ENCODE measurements at regions not wholly inside any gene's neighbourhood (a gene's known extent, or its start where the extent isn't known, plus 50 kb on each side); places are given as distances from the start of the nearest gene placed in this dataset.

DNA sequence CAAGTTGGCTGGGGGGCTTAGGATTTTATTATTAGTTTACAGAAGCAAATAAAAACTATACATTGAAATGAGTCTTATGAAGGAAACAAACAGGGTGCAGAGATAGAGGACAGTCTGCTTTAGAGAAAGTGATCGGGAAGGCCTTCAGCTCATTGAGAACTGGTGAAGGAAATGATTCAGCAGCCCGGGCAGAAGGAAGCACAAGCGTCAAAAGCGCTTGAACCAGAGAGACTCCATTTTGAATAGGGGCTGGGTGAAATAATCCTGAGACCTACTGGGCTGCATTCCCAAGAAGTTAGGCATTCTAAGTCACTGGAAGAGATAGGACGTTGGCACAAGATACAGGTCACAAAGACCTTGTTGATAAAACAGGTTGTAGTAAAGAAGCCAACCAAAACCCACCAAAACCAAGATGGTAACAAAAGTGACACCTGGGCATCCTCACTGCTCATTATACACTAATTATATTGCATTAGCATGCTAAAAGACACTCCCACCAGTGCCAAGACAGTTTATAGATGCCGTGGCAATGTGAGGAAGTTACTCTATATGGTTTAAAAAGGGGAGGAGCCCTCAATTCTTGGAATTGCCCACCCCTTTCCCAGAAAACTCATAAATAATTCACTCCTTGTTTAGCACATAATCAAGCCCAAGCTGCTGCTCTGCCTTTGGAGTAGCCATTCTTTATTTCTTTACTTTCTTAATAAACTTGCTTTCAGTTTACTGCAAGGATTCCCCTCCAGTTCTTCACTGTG lies 83.1 kb upstream of the MPP7 start:
- Histone ChIP-seq H3K79me2 (ENCODE audit: control insufficient read depth, insufficient read depth, low read length) (no peaks in the 10 kb centered on the region), H3K4me1 (ENCODE audit: control insufficient read depth, insufficient read depth, low read length) (no peaks in the 10 kb centered on the region), H3K9me3 (replicated peaks; ENCODE audit: control insufficient read depth, insufficient read depth, low read length) (no peaks in the 10 kb centered on the region), H2AFZ (ENCODE audit: control insufficient read depth, low read depth, low read length) (no peak overlapping the region), H3K27ac (ENCODE audit: control insufficient read depth, insufficient read depth) (no peak overlapping the region), H3K36me3 (ENCODE audit: control insufficient read depth in 2 of 2, insufficient read depth in 2 of 2, low read length in 1 of 2) (no peaks in the 10 kb centered on the region), H3K4me2 (ENCODE audit: control insufficient read depth, insufficient read depth) (no peak overlapping the region), H4K20me1 (ENCODE audit: control insufficient read depth, insufficient read depth) (no peaks in the 10 kb centered on the region), H3K9ac (ENCODE audit: control insufficient read depth, insufficient read depth, low read length) (no peak overlapping the region), H3K27me3 (replicated peaks in 1 of 2; ENCODE audit: control insufficient read depth in 2 of 2, insufficient read depth in 2 of 2, low read length in 1 of 2) (no peaks in the 10 kb centered on the region), H3K4me3 (no peak overlapping the region)
- intact Hi-C loops (cut with micrococcal nuclease; ENCODE audit: unreplicated experiment) (no loop called here), in situ Hi-C loops (cut with MboI) (loop anchor here (10.0 to 25.0 kb wide), 2 partner anchors 649 to 831 kb away; partner anchors contain the start of gene MKX)
- ATAC-seq (no peak), DNase-seq (ENCODE audit: low read depth, low spot score) (no peak), FAIRE-seq (no peak)
- ChIA-PET SMC1A (ENCODE audit: uncharacterized antibody, unreplicated experiment) (interaction anchor here (1.6 to 1.8 kb wide), 2 partner anchors 55 to 135 kb away, joined by 3 to 5 read pairs; no protein-coding TSS in a partner anchor), CTCF (interaction anchor here (0.9 to 2.5 kb wide), 4 partner anchors 83 to 144 kb away, joined by 3 to 8 read pairs (median 4); partner anchors contain the start of gene MPP7), POLR2A (no interaction called here), RAD21 (ENCODE audit: unreplicated experiment) (interaction anchor here (0.7 kb wide), 1 partner anchor 53 kb away, joined by 3 read pairs; no protein-coding TSS in a partner anchor)
- BruUV-seq (replicated peaks): no TSS peak
- 50% methylated on average over 6 of the region's 6 CpGs for WGBS (ENCODE audit: insufficient coverage, insufficient replicate concordance, low lambda C conversion rate, missing lambda C conversion rate)
- TF ChIP-seq MEF2A (IDR thresholded peaks at IDR 0.05; ENCODE audit: insufficient read depth, low read depth, low read length): no peak
- no peak for TF ChIP-seq MTA2 (IDR thresholded peaks at IDR 0.05; ENCODE audit: low read depth)
- TF ChIP-seq SREBF1 (IDR thresholded peaks at IDR 0.05; ENCODE audit: low read length): no peak
- TF ChIP-seq SUZ12 (IDR thresholded peaks at IDR 0.05; ENCODE audit: unreplicated experiment): no peak
- TF ChIP-seq, protein P1, sequence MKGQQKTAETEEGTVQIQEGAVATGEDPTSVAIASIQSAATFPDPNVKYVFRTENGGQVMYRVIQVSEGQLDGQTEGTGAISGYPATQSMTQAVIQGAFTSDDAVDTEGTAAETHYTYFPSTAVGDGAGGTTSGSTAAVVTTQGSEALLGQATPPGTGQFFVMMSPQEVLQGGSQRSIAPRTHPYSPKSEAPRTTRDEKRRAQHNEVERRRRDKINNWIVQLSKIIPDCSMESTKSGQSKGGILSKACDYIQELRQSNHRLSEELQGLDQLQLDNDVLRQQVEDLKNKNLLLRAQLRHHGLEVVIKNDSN (IDR thresholded peaks at IDR 0.05; ENCODE audit: borderline replicate concordance, extremely low read length, insufficient read depth, low read depth, low read length): no peak
- TF ChIP-seq TCF7 (IDR thresholded peaks at IDR 0.05; ENCODE audit: borderline replicate concordance): no peak
- no peak for TF ChIP-seq MXI1 (IDR thresholded peaks at IDR 0.05; ENCODE audit: low read depth, low read length)
- TF ChIP-seq, protein P2, sequence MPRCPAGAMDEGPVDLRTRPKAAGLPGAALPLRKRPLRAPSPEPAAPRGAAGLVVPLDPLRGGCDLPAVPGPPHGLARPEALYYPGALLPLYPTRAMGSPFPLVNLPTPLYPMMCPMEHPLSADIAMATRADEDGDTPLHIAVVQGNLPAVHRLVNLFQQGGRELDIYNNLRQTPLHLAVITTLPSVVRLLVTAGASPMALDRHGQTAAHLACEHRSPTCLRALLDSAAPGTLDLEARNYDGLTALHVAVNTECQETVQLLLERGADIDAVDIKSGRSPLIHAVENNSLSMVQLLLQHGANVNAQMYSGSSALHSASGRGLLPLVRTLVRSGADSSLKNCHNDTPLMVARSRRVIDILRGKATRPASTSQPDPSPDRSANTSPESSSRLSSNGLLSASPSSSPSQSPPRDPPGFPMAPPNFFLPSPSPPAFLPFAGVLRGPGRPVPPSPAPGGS (IDR thresholded peaks at IDR 0.05; ENCODE audit: borderline replicate concordance, insufficient read depth, low read depth, low read length, poor library complexity, severe bottlenecking): no peak
- TF ChIP-seq SMARCA5 (IDR thresholded peaks at IDR 0.05): no peak
- TF ChIP-seq, protein P3, sequence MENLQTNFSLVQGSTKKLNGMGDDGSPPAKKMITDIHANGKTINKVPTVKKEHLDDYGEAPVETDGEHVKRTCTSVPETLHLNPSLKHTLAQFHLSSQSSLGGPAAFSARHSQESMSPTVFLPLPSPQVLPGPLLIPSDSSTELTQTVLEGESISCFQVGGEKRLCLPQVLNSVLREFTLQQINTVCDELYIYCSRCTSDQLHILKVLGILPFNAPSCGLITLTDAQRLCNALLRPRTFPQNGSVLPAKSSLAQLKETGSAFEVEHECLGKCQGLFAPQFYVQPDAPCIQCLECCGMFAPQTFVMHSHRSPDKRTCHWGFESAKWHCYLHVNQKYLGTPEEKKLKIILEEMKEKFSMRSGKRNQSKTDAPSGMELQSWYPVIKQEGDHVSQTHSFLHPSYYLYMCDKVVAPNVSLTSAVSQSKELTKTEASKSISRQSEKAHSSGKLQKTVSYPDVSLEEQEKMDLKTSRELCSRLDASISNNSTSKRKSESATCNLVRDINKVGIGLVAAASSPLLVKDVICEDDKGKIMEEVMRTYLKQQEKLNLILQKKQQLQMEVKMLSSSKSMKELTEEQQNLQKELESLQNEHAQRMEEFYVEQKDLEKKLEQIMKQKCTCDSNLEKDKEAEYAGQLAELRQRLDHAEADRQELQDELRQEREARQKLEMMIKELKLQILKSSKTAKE (IDR thresholded peaks at IDR 0.05; ENCODE audit: low read depth, poor library complexity, severe bottlenecking): no peak
- no peak for TF ChIP-seq FOS (IDR thresholded peaks at IDR 0.05; ENCODE audit: borderline replicate concordance, extremely low read depth, insufficient read length)
- no peak for TF ChIP-seq PML (IDR thresholded peaks at IDR 0.05; ENCODE audit: low read length)
- TF ChIP-seq, protein P4, sequence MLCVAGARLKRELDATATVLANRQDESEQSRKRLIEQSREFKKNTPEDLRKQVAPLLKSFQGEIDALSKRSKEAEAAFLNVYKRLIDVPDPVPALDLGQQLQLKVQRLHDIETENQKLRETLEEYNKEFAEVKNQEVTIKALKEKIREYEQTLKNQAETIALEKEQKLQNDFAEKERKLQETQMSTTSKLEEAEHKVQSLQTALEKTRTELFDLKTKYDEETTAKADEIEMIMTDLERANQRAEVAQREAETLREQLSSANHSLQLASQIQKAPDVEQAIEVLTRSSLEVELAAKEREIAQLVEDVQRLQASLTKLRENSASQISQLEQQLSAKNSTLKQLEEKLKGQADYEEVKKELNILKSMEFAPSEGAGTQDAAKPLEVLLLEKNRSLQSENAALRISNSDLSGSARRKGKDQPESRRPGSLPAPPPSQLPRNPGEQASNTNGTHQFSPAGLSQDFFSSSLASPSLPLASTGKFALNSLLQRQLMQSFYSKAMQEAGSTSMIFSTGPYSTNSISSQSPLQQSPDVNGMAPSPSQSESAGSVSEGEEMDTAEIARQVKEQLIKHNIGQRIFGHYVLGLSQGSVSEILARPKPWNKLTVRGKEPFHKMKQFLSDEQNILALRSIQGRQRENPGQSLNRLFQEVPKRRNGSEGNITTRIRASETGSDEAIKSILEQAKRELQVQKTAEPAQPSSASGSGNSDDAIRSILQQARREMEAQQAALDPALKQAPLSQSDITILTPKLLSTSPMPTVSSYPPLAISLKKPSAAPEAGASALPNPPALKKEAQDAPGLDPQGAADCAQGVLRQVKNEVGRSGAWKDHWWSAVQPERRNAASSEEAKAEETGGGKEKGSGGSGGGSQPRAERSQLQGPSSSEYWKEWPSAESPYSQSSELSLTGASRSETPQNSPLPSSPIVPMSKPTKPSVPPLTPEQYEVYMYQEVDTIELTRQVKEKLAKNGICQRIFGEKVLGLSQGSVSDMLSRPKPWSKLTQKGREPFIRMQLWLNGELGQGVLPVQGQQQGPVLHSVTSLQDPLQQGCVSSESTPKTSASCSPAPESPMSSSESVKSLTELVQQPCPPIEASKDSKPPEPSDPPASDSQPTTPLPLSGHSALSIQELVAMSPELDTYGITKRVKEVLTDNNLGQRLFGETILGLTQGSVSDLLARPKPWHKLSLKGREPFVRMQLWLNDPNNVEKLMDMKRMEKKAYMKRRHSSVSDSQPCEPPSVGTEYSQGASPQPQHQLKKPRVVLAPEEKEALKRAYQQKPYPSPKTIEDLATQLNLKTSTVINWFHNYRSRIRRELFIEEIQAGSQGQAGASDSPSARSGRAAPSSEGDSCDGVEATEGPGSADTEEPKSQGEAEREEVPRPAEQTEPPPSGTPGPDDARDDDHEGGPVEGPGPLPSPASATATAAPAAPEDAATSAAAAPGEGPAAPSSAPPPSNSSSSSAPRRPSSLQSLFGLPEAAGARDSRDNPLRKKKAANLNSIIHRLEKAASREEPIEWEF (IDR thresholded peaks at IDR 0.05; ENCODE audit: insufficient replicate concordance, low read depth, low read length): no peak

All from GM12878 (cell line).